Fibroblast of the aortic adventitia (primary cell): ENCODE measurements at regions not wholly inside any gene's neighbourhood (a gene's known extent, or its start where the extent isn't known, plus 50 kb on each side); places are given as distances from the start of the nearest gene placed in this dataset.

Experiments used
- DNase-seq: peaks from one replicate; pipeline ENCODE4 v3.0.0-alpha.2; 2010; ENCODE audit warnings: low read depth
- H3K4me3 ChIP-seq: 2 replicates; pipeline ENCODE4 v1.5.1; 2011; ENCODE audit warnings: low read depth, mild to moderate bottlenecking, control low read depth, low read length, moderate library complexity
- TF ChIP-seq, protein P1 (sequence below): IDR thresholded peaks from 2 replicates; pipeline ENCODE4 v1.5.1; 2011; ENCODE audit warnings: mild to moderate bottlenecking, low read length, control low read depth, inconsistent platforms; ENCODE audit not compliant: insufficient read depth

DNA sequence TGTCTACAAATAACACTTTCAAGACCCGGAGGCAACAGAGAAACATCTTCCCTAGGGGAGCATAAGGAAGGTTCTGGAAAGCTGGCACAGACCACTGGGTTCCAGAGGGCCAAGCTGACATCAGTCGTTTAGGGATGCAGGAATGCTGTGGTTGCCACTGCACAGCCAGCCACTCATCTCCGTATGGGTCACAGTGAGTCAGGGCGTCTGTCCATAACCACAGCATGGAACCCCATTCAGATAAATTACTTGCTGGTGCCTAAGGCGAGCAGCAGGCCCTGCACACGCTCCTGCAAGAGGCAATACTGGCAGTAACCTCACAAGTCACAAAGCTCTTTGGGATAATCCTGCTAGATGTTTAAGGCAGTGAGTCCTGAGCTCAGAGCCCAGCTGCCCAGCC, 140.9 kb upstream of the UBL3 start:
- TF ChIP-seq, protein P1, sequence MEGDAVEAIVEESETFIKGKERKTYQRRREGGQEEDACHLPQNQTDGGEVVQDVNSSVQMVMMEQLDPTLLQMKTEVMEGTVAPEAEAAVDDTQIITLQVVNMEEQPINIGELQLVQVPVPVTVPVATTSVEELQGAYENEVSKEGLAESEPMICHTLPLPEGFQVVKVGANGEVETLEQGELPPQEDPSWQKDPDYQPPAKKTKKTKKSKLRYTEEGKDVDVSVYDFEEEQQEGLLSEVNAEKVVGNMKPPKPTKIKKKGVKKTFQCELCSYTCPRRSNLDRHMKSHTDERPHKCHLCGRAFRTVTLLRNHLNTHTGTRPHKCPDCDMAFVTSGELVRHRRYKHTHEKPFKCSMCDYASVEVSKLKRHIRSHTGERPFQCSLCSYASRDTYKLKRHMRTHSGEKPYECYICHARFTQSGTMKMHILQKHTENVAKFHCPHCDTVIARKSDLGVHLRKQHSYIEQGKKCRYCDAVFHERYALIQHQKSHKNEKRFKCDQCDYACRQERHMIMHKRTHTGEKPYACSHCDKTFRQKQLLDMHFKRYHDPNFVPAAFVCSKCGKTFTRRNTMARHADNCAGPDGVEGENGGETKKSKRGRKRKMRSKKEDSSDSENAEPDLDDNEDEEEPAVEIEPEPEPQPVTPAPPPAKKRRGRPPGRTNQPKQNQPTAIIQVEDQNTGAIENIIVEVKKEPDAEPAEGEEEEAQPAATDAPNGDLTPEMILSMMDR: no peak
- peak; percentile 72 for DNase-seq
- no peak overlapping the region for H3K4me3 ChIP-seq

DNA sequence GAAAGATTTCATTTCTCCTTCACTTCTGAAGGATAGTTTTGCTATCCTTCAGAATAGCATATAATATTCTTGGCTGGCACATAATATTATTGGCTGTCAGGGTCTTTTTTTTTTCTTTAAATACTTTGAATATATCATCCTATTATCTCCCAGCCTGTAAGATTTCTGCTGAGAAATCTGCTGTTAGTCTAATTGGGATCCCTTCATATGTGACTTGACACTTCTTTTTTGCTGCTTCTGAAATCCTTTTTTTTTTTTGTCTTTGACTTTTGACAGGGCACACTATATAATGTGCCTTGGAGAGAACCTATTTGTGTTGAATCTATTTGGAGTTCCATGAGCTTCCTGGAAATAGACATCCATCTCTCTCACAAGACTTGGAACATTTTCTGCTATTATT, 136.9 kb upstream of the UBL3 start:
- TF ChIP-seq, protein P1: no peak
- no peak overlapping the region for H3K4me3 ChIP-seq
- no peak for DNase-seq

DNA sequence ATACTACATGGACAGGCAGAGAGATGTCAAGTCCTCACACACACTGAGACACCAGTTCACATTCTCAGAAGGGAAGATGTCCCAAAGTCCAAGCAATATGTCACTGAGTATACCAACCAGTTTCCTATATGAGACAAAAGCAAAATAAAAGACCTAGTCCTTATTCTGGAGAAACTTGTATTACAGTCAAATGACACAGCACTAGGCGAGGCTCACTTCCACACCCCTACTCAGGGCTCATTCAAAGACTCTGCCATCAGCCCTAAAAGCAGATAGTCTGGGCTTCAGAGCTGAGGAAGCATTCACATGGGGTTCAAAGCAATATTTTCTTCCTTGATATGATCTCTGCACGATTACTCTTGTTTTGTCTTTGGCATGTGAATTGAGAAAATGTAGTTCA, 129.9 kb upstream of the UBL3 start:
- no peak for DNase-seq
- TF ChIP-seq, protein P1: no peak
- no peak overlapping the region for H3K4me3 ChIP-seq

DNA sequence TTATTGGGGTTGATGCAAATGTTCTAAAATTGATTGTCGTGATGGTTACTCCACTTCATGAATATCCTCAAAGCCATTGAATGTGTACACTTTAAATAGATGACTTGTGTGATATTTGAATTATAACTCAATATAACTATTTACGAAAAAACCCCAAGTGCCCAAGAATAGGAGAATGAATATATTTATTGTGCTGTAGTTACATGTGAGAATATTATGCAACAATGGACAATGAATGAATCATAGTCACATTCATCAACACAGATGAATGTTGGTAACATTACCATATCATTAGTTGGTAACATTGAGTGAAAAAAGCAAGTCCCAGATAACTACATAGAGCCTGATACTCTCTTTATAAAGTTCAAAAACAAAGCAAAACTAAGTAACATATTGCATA, 127.8 kb upstream of the UBL3 start:
- H3K4me3 ChIP-seq: no peak overlapping the region
- TF ChIP-seq, protein P1: no peak
- DNase-seq: peak; percentile 47

DNA sequence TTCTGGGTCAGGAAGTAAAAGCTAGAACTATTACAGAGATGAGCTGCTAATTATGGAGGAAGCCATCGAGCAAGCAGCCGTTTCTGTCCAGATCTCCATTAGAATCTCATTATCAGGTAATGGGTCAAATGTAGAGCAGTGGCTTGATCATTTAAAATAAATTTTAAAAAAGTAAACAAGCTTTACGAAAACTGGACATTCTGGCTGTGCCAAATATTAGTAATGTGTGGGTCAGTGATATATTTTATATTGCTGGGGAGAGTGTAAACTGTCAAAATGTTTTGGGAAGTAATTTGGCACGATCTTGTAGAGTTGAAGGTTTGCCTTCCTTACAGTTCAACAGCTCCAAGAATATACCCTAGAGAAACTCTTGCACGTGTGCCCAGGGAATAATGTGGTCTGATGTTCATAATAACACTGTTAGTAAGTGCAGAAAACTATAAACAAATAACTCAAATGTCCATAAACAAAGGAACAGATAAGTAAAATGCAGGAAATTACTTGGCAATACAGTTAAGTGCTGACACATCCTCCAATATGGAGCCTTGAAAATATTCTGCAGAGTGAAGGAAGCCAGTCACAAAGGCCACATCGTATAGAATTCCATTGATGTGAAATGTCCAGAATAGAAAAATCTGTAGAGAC, 127.2 kb upstream of the UBL3 start:
- TF ChIP-seq, protein P1: no peak
- H3K4me3 ChIP-seq: no peak overlapping the region
- DNase-seq: no peak

DNA sequence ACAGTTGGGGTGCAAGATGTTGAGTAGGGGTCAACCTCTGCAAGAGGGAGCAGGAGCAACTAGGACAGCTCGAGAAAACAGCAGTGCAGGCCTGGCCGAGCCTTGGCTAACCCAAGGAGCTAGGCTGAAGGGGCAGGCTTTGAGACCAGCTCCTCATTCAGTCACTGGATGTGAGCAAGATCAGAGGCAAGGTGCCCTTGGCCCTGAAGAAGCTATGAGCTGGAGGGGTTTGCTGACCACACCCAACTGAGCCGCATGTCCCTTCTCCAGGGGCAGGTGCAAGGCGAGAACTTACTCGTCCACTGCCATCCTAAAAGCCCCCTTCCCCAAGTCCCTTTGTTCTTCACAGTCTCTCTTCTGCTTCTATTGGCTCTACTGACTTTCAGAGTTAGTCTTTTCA, 126.1 kb upstream of the UBL3 start:
- TF ChIP-seq, protein P1: no peak
- no peak overlapping the region for H3K4me3 ChIP-seq
- no peak for DNase-seq

DNA sequence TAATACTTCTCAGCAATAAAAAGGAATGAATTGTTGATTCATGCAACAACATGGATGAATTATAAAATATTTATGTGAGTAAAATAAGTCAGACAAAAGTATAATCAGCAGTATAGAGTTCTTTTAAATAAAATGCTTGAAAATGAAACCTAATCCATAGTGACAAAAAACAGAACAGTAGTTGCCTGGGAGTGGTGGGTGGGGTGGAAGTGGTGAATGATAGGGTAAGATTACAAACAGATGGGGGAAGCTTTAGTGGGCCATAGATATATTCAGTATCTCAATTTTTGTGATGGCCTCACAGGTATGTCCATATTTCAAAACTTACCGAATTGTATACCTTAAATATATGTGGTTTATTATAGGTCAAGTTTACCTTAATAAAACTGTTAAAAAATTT, 124.9 kb upstream of the UBL3 start:
- no peak overlapping the region for H3K4me3 ChIP-seq
- TF ChIP-seq, protein P1: no peak
- DNase-seq: no peak
